ENCODE measurements at regions not wholly inside any gene's neighbourhood (a gene's known extent, or its start where the extent isn't known, plus 50 kb on each side); places are given as distances from the start of the nearest gene placed in this dataset.

- DNase-seq = no peak
Measured at GRCh38 chr9:126225611-126226609, 100.7 kb upstream of the MVB12B start.

DNA sequence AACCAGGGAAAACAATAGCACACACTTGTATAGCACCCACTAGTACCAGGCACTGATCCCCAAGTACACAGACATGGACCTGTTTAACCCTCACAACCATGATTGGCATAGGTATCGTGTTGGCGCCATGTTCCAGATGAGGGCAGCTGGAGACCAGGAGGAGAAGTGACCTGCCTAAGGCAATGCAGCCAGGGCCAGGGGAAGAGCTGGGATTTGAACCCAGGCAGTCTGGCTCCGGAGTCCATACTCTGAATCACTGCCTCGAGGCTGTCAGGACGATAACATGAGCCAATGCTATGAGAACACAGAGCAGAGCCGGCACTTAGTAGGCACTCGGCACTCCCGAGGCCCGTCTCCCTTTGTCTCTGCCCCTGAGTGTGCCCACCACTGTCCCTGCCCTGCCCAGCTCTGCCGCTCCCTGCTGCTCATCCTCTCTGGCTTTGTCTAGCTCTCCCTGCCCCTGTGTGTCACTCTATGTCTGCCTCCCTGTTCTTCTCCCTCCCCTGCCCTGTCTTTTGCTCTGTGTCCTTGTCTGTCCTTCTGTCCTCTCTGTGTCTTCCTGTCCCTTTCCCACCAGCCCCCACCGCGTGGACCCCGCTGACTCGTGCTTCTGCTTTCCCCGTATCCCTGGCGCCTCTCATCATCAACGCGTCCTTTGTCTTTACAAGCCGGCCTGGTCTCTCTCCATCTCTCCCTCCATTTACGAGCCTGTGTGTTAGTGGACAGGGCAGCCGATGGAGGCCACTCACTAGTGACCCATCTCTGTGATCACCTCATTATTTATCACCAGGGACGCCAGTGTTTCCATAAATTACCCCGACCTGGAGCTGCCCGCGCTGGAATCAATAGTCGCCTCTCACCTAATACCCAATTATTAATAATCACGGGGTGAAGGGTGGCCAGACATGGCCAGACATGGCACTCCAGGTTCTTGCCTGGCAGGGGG, 99.4 kb upstream of the MVB12B start:
- DNase-seq = no peak

DNA sequence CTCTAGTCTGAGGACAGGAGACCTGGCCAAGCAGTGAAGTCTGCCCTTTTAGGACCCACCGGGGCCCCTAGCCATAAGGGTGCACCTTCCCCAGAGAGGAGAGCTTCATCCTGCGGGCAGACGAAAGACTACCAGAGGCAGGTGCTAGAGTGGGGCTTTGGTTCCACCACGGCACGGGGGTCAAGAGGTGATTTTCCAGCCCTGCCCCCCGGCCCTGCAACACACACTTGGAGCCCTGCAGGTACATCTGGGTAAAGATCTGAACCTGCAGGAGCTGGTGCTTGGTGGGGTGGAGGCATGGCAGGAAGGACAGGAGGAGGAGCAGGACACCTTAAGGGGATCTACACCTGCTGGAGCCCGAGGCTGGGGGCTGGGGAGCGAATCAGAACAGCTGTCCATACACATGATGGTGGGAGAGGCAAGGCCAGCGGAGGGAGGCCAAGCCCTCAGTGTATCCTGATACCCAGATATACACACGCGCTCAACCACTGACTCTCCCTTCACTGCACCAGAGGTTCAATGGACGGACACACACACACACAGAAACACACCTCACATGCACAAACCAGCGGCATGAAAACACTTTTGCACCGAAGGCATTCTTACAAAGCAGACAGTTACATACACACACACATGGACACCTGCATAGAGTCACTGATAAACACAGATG, 98.4 kb upstream of the MVB12B start:
- no peak for DNase-seq

DNA sequence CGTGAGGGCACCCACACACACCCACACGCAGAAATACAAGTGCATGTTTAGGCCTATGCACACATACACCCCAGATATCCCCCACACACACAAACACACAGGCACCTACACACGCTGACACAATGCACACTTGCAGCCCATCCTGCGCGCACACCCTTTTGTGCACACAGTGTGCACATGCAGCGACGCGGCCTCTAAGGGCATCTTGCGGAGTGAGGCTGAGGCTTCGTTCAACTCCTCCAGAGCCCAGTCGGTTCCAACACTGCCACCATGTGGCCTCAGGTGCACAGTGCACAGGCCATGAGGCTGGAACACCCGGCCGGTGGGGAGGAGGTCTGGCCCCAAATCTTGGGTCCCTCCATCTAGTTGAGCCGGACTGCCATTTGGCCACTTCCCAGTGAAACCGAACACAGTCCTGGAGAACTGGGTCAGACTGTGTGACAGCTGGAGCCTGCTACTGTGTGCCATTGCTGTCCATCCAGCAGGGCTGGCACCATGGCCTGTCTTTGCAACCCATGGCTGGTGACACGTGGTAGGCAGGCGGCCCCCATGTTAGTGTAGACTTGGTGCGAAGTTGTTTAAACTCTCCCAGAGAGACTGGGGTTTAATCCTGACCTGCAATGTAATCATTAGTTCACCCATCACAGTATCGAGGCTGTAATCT, 97.7 kb upstream of the MVB12B start:
- peak; percentile 72 for DNase-seq

- DNase-seq = no peak
Measured at GRCh38 chr9:126229501-126229900, 97.1 kb upstream of the MVB12B start.

- no peak for DNase-seq
Measured at GRCh38 chr9:126230692-126231091, 95.9 kb upstream of the MVB12B start.

DNA sequence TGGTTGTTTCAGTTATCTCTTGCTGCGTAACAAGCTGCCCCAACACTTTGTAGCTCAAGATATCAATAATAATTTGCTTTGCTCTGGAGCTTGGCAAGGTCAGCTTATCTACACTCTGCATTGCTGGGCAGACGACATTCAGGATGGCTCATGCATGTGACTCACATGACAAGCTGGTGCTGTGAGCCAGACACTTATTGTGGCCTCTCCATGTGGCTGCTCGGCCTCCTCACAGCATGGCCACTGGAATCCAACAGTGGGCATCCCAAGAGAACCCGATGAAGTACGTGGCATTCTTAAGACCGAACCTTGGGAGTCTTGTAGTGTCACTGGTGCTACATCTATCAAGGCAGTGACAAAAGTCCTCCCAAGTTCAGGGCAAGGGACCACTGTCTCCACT, 94.2 kb upstream of the MVB12B start:
- DNase-seq = no peak

- no peak for DNase-seq
Measured at GRCh38 chr9:126233175-126233574, 93.5 kb upstream of the MVB12B start.

GRCh38 chr9:126233913-126234525, 92.6 kb upstream of the MVB12B start:
- no peak for DNase-seq

GRCh38 chr9:126234681-126235335, 91.8 kb upstream of the MVB12B start:
- DNase-seq = no peak

GRCh38 chr9:126235336-126236243, 91.0 kb upstream of the MVB12B start:
- DNase-seq = no peak

DNA sequence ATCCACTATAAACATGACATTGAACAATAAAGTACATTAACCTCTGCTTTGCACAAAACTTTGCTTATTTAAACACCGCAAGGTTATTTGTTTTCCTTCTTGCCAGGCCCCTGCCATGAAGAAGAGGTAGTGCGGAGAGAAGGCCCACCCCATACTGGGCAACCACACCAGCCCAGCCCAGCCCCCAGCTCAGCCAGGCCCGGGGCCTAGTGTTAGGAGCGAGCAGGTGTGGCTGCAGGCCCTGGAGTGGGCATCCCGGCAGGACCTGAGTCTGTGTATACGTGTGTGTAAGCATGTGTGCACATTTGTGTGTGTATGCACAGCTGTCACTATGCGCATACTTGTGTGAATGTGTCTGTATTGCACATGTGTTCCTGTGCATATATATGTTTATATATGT, 90.4 kb upstream of the MVB12B start:
- no peak for DNase-seq

DNA sequence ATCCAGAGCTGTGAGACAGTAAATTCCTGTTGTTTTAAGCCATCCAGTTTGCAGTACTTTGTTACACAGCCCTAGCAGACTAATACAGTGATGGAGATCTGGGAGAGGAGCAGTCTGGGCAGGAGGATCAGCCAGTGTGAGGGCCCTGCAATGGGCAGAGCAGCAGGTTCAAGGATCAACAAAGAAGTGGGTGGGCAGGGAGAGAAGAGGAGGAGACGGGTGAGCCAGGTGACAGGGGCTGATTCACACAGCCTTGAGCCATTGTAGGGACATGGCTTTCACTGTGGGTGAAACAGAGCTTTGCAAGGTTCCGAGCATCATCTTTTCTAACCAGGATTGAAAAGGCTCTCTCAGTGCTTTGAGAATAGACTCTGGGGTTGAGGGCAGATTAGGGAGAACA, 88.2 kb upstream of the MVB12B start:
- DNase-seq = no peak

DNA sequence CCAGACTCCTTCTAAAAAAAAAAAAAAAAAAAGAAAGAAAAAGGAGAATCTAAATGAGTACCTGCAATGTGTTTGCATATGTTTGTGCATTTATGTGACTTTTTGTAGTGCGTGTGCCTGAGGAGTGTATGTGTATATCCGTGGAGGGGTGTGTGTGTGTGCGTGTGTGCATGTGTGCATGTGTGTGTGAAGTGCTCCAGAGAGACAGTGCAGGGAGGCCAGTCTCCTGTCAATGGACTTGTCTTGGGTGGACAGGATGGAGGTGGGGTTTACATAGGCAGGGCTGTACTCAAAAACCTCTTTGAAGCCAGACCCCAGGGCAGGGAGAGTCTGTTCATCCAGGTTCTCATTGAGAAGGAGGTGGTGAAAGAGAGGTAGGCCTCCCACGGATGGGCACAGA, 87.1 kb upstream of the MVB12B start:
- DNase-seq = no peak

- DNase-seq = no peak
Measured at GRCh38 chr9:126240835-126241234, 85.8 kb upstream of the MVB12B start.

- no peak for DNase-seq
Measured at GRCh38 chr9:126248680-126249079, 77.9 kb upstream of the MVB12B start.

GRCh38 chr9:126261584-126262356, 64.9 kb upstream of the MVB12B start:
- no peak for DNase-seq

DNA sequence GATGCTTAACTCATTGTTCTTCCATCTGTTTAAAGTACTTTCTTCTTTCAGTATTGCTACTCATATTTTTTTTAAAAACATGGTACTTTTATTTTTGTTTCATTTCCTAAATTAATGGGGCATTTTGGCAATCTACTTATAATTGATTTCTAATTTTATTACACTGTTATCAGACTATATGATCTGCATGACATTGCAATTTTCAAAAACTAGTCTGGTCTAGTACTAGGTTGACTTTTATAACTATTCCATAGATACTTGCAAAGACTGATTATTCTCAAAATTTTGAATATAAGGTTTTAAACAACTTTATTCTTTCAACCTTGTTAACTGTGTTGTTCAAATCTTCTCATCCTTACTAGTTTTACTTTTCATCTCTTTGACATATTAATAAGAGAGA, 63.9 kb upstream of the MVB12B start:
- DNase-seq = no peak

GRCh38 chr9:126270556-126270955, 56.1 kb upstream of the MVB12B start:
- no peak for DNase-seq

Measured in activated naive CD4-positive, alpha-beta T cell treated with Interleukin-2 at 50 U/mL for 16 hours (primary cell).